ENCODE measurements at regions not wholly inside any gene's neighbourhood (a gene's known extent, or its start where the extent isn't known, plus 50 kb on each side); places are given as distances from the start of the nearest gene placed in this dataset.

GRCh38 chrX:437661-438390, 51.1 kb upstream of the PPP2R3B start:
- no peak for TF ChIP-seq SP1 (IDR thresholded peaks at IDR 0.05)
- TF ChIP-seq CTBP1 (IDR thresholded peaks at IDR 0.05; ENCODE audit: borderline replicate concordance) = no peak
- no peak for TF ChIP-seq ARNT (IDR thresholded peaks at IDR 0.05)
- no peak for TF ChIP-seq FOXM1 (IDR thresholded peaks at IDR 0.05; ENCODE audit: borderline replicate concordance)
- no peak for TF ChIP-seq FOXA1 (IDR thresholded peaks at IDR 0.05)
- no peak for TF ChIP-seq TARDBP (IDR thresholded peaks at IDR 0.05)
- TF ChIP-seq HDGF (IDR thresholded peaks at IDR 0.05; ENCODE audit: borderline replicate concordance) = no peak
- TF ChIP-seq BHLHE40 (IDR thresholded peaks at IDR 0.05; ENCODE audit: borderline replicate concordance) = no peak
- no peak for TF ChIP-seq SUZ12 (IDR thresholded peaks at IDR 0.05)
- TF ChIP-seq FOXK2 (IDR thresholded peaks at IDR 0.05) = no peak
- TF ChIP-seq L3MBTL2 (conservative IDR thresholded peaks at IDR 0.05) = no peak
- no peak for TF ChIP-seq NFRKB (IDR thresholded peaks at IDR 0.05)
- no peak for TF ChIP-seq PKNOX1 (IDR thresholded peaks at IDR 0.05)

All from HEK293T (cell line).